GM12878 (cell line): ENCODE measurements at regions not wholly inside any gene's neighbourhood (a gene's known extent, or its start where the extent isn't known, plus 50 kb on each side); places are given as distances from the start of the nearest gene placed in this dataset.

ENCODE experiments used
- ATF7 ChIP-seq: fragments of 450-650 bp; IDR thresholded peaks from 2 replicates; pipeline ENCODE4 v1.6.1; 2016; ENCODE audit warnings: low read depth, mild to moderate bottlenecking
- CTCF ChIP-seq, 3 experiments: IDR thresholded peaks in 2 of 3; conservative IDR thresholded peaks in 1 of 3; 2 replicates each; pipeline ENCODE4 v1.5.1; 2011; ENCODE audit warnings: low read depth in 3 of 3, low read length in 3 of 3, mild to moderate bottlenecking in 3 of 3, control low read depth in 2 of 3, moderate library complexity in 2 of 3, inconsistent platforms in 1 of 3, mixed read lengths in 1 of 3; ENCODE audit not compliant: control insufficient read depth in 2 of 3, insufficient read depth in 1 of 3; ENCODE audit errors: extremely low read depth in 1 of 3
- MEF2B ChIP-seq: fragments of 450-650 bp; IDR thresholded peaks from 2 replicates; pipeline ENCODE4 v1.6.1; 2018; ENCODE audit warnings: mild to moderate bottlenecking, moderate library complexity; ENCODE audit not compliant: partially characterized antibody, poor library complexity, severe bottlenecking
- MXI1 ChIP-seq: fragments of 150-350 bp; IDR thresholded peaks from 2 replicates; pipeline ENCODE4 v1.6.1; 2011; ENCODE audit warnings: low read depth, mild to moderate bottlenecking, inconsistent platforms, low read length, improper control_type of control experiment
- NR2C1 ChIP-seq: fragments of 450-650 bp; IDR thresholded peaks from 2 replicates; pipeline ENCODE4 v1.6.1; 2017; ENCODE audit warnings: antibody characterized with exemption, mild to moderate bottlenecking, moderate library complexity
- PAX5 ChIP-seq: IDR thresholded peaks from 2 replicates; pipeline ENCODE4 v1.6.1; 2011; ENCODE audit warnings: low read depth, low read length, borderline replicate concordance
- POLR2A ChIP-seq: IDR thresholded peaks from 2 replicates; pipeline ENCODE4 v1.6.1; 2011; ENCODE audit warnings: low read depth, mild to moderate bottlenecking, low read length
- POLR2AphosphoS2 ChIP-seq: IDR thresholded peaks from 2 replicates; pipeline ENCODE4 v1.6.1; 2011; ENCODE audit warnings: low read depth, mild to moderate bottlenecking, low read length, improper control_type of control experiment, moderate library complexity
- ZSCAN29 ChIP-seq: fragments of 450-650 bp; IDR thresholded peaks from 2 replicates; pipeline ENCODE4 v1.6.1; 2017; ENCODE audit warnings: mild to moderate bottlenecking, moderate library complexity

DNA sequence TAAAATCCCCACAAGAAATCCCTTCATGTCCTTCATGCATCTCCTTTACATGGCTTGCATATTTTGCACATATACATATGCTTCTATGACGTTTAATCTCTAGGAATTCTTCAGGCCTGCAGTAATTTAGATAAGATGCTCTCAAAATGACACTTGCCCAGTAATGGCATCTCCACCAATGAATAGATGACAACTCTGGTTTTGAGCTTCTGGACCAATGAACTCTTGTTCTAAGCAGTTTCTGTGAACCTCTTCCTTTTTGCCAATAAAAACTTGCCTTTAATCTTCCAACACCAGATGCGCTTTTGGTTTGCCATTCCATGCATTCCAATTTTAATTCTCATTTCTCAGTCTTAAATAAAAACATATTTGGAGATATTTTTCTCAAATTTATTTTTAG, 189.8 kb upstream of the OLFM3 start:
- TF ChIP-seq PAX5 (no peak), MXI1 (no peak), NR2C1 (no peak), MEF2B (no peak), CTCF (IDR thresholded peaks at IDR 0.05 in 2 of 3, conservative IDR thresholded peaks at IDR 0.05 in 1 of 3; ENCODE audit: control insufficient read depth in 2 of 3, extremely low read depth in 1 of 3, insufficient read depth in 1 of 3, low read depth in 3 of 3, low read length in 3 of 3) (no peak), ZSCAN29 (no peak), POLR2AphosphoS2 (no peak), POLR2A (no peak), ATF7 (no peak)
